Sigmoid colon (tissue), 6 donors: ENCODE measurements at regions not wholly inside any gene's neighbourhood (a gene's known extent, or its start where the extent isn't known, plus 50 kb on each side); places are given as distances from the start of the nearest gene placed in this dataset.

Source experiments
- DNase-seq: peaks from one replicate; pipeline ENCODE4 v3.0.0-alpha.2; 2019
- H3K27ac ChIP-seq, 4 donors: fragments of 200-600 bp; sonication (generic); one replicate each; pipeline ENCODE4 v1.5.1; 2016 to 2019; ENCODE audit warnings: mild to moderate bottlenecking in 1 of 4
- H3K27me3 ChIP-seq, 3 donors: fragments of 200-600 bp; sonication (generic); one replicate each; pipeline ENCODE4 v1.5.1; 2019; ENCODE audit warnings: mild to moderate bottlenecking in 1 of 3
- H3K36me3 ChIP-seq, 4 donors: fragments of 200-600 bp; sonication (generic); one replicate each; pipeline ENCODE4 v1.5.1; 2016 to 2019
- H3K4me1 ChIP-seq, 4 donors: fragments of 200-600 bp; sonication (generic); one replicate each; pipeline ENCODE4 v1.5.1; 2017 to 2019
- H3K4me3 ChIP-seq, 4 donors: fragments of 200-600 bp; sonication (generic); one replicate each; pipeline ENCODE4 v1.5.1; 2017 to 2019; ENCODE audit warnings: mild to moderate bottlenecking in 2 of 4, moderate library complexity in 1 of 4
- H3K9me3 ChIP-seq, 4 donors: fragments of 200-600 bp in 3 of 4; sonication (generic) in 3 of 4; one replicate each; pipeline versions ENCODE4 v1.5.1 to v1.6.1; 2013 to 2019
- CTCF ChIP-seq, 4 experiments: fragments of 450-650 bp in 3 of 4; fragments of 200-600 bp in 1 of 4; IDR thresholded peaks; one replicate each; pipeline ENCODE4 v1.5.1; 2016 to 2019; ENCODE audit warnings: antibody characterized with exemption in 4 of 4, mild to moderate bottlenecking in 3 of 4, moderate library complexity in 2 of 4
- EP300 ChIP-seq, 4 donors: sonication (generic); formaldehyde crosslinking; IDR thresholded peaks; one replicate each; pipeline ENCODE4 v1.6.1; 2017; ENCODE audit warnings: antibody characterized with exemption in 4 of 4
- POLR2A ChIP-seq, 2 donors: fragments of 450-650 bp; IDR thresholded peaks; one replicate each; pipeline ENCODE4 v1.6.1; 2016; ENCODE audit warnings: antibody characterized with exemption in 2 of 2, mild to moderate bottlenecking in 2 of 2, moderate library complexity in 2 of 2
- POLR2AphosphoS5 ChIP-seq, 4 donors: sonication (generic); formaldehyde crosslinking; IDR thresholded peaks; one replicate each; pipeline ENCODE4 v1.6.1; 2017; ENCODE audit warnings: antibody characterized with exemption in 4 of 4
- WGBS, 2 donors: extraction: QIAGEN DNeasy Blood & Tissue Kit; methylation state at CpG; one replicate each; pipeline ENCODE4 v1.1.7; 2013; 5-methylcytosine and 5-hydroxymethylcytosine counted together
- intact Hi-C: fragments of 100-400 bp; cut with DNase I; formaldehyde crosslinking; loops from one replicate; pipeline ENCODE4 v1.15.1; 2023
- donor health status: healthy with polysubstance abuse.
- donor health status: healthy.

- H3K4me3 ChIP-seq, result no peak overlapping the region
- no peak for DNase-seq
- no peaks in the 10 kb centered on the region for H3K9me3 ChIP-seq
- intact Hi-C loops, result no loop called here
- 79 to 81% methylated on average over 7 of the region's 7 CpGs for WGBS, 2 donors
- H3K27me3 ChIP-seq, result no peaks in the 10 kb centered on the region
- no peak for TF ChIP-seq CTCF (IDR thresholded peaks at IDR 0.05)
- no peak for TF ChIP-seq POLR2A (IDR thresholded peaks at IDR 0.05)
- no peak for TF ChIP-seq POLR2AphosphoS5 (IDR thresholded peaks at IDR 0.05)
- no peak for TF ChIP-seq EP300 (IDR thresholded peaks at IDR 0.05)
- peak overlapping the region in 1 of 4 donors; percentile 10 for H3K27ac ChIP-seq
- no peaks in the 10 kb centered on the region for H3K36me3 ChIP-seq
- peaks cover 0 to 13% (median 7%) of the 10 kb centered on the region in 4 donors for H3K4me1 ChIP-seq
Observed at GRCh38 chr15:62584301-62585235, 419.5 kb upstream of the C2CD4B start.

- intact Hi-C loops, result no loop called here
- TF ChIP-seq POLR2AphosphoS5 (IDR thresholded peaks at IDR 0.05) (no peak), CTCF (IDR thresholded peaks at IDR 0.05) (no peak), POLR2A (IDR thresholded peaks at IDR 0.05) (no peak), EP300 (IDR thresholded peaks at IDR 0.05) (no peak)
- DNase-seq, result no peak
- Histone ChIP-seq H3K27me3 (no peaks in the 10 kb centered on the region), H3K9me3 (no peaks in the 10 kb centered on the region), H3K36me3 (no peaks in the 10 kb centered on the region), H3K4me3 (no peak overlapping the region), H3K27ac (no peak overlapping the region), H3K4me1 (peaks cover 0 to 26% (median 15%) of the 10 kb centered on the region in 4 donors)
- 16 to 66% methylated on average over 5 of the region's 5 CpGs for WGBS, 2 donors
Observed at GRCh38 chr15:62588938-62589670, 424.0 kb upstream of the C2CD4B start.

GRCh38 chr15:62591842-62592838 lies 427.1 kb upstream of the C2CD4B start:
- no peaks in the 10 kb centered on the region for H3K36me3 ChIP-seq
- WGBS, 2 donors, result 47 to 71% methylated on average over 8 of the region's 8 CpGs
- H3K4me1 ChIP-seq, result peaks cover 0 to 24% (median 15%) of the 10 kb centered on the region in 4 donors
- DNase-seq, result no peak
- no peak for TF ChIP-seq CTCF (IDR thresholded peaks at IDR 0.05)
- TF ChIP-seq POLR2A (IDR thresholded peaks at IDR 0.05), result no peak
- no peak for TF ChIP-seq EP300 (IDR thresholded peaks at IDR 0.05)
- no peak for TF ChIP-seq POLR2AphosphoS5 (IDR thresholded peaks at IDR 0.05)
- no peak overlapping the region for H3K4me3 ChIP-seq
- no peaks in the 10 kb centered on the region for H3K9me3 ChIP-seq
- no peaks in the 10 kb centered on the region for H3K27me3 ChIP-seq
- intact Hi-C loops, result no loop called here
- no peak overlapping the region for H3K27ac ChIP-seq

- Histone ChIP-seq H3K4me1 (peaks cover 0 to 24% (median 15%) of the 10 kb centered on the region in 4 donors), H3K9me3 (no peaks in the 10 kb centered on the region)
Observed at GRCh38 chr15:62592920-62593319, 427.8 kb upstream of the C2CD4B start.

More at GRCh38 chr15:62592920-62593319, 427.8 kb upstream of the C2CD4B start:
- DNase-seq, result no peak
- Histone ChIP-seq H3K4me3 (no peak overlapping the region), H3K36me3 (no peaks in the 10 kb centered on the region), H3K27me3 (no peaks in the 10 kb centered on the region), H3K27ac (no peak overlapping the region)
- intact Hi-C loops, result no loop called here
- 41 to 70% methylated on average over 1 of the region's 1 CpG for WGBS, 2 donors
- TF ChIP-seq CTCF (IDR thresholded peaks at IDR 0.05) (no peak), EP300 (IDR thresholded peaks at IDR 0.05) (no peak), POLR2AphosphoS5 (IDR thresholded peaks at IDR 0.05) (no peak), POLR2A (IDR thresholded peaks at IDR 0.05) (no peak)
